HUDEP-2 (cell line): ENCODE measurements at regions not wholly inside any gene's neighbourhood (a gene's known extent, or its start where the extent isn't known, plus 50 kb on each side); places are given as distances from the start of the nearest gene placed in this dataset.

Experiments
- DNase-seq, 76 experiments: peaks; one replicate each; lab custom pipeline; 2025; ENCODE audit not compliant: unreplicated experiment in 76 of 76; lab: John Stamatoyannopoulos, UW

- no peak for DNase-seq
Measured at GRCh38 chr4:18285357-18285756, 263.8 kb upstream of the LCORL start.

- no peak for DNase-seq
Measured at GRCh38 chr4:18278244-18278643, 256.7 kb upstream of the LCORL start.

GRCh38 chr4:18262832-18263231 lies 241.3 kb upstream of the LCORL start:
- no peak for DNase-seq

GRCh38 chr4:18252052-18252451 lies 230.5 kb upstream of the LCORL start:
- no peak for DNase-seq

- no peak for DNase-seq
Measured at GRCh38 chr4:18250564-18250963, 229.0 kb upstream of the LCORL start.

- no peak for DNase-seq
Measured at GRCh38 chr4:18248611-18249010, 227.1 kb upstream of the LCORL start.

GRCh38 chr4:18247189-18247588 lies 225.6 kb upstream of the LCORL start:
- DNase-seq: no peak

- no peak for DNase-seq
Measured at GRCh38 chr4:18242919-18243693, 221.6 kb upstream of the LCORL start.

- no peak for DNase-seq
Measured at GRCh38 chr4:18241727-18242126, 220.2 kb upstream of the LCORL start.

- DNase-seq: no peak
Measured at GRCh38 chr4:18234108-18234507, 212.6 kb upstream of the LCORL start.

- DNase-seq: no peak
Measured at GRCh38 chr4:18231726-18232125, 210.2 kb upstream of the LCORL start.

GRCh38 chr4:18227880-18228279 lies 206.3 kb upstream of the LCORL start:
- no peak for DNase-seq

- no peak for DNase-seq
Measured at GRCh38 chr4:18214411-18215055, 193.0 kb upstream of the LCORL start.

- DNase-seq: no peak
Measured at GRCh38 chr4:18213576-18214198, 192.1 kb upstream of the LCORL start.

- no peak for DNase-seq
Measured at GRCh38 chr4:18209448-18209847, 187.9 kb upstream of the LCORL start.

GRCh38 chr4:18203966-18204365 lies 182.4 kb upstream of the LCORL start:
- DNase-seq: no peak

GRCh38 chr4:18202486-18202885 lies 180.9 kb upstream of the LCORL start:
- no peak for DNase-seq

GRCh38 chr4:18201885-18202284 lies 180.3 kb upstream of the LCORL start:
- no peak for DNase-seq

- DNase-seq: no peak
Measured at GRCh38 chr4:18198653-18199052, 177.1 kb upstream of the LCORL start.

- DNase-seq: no peak
Measured at GRCh38 chr4:18197467-18197866, 175.9 kb upstream of the LCORL start.

GRCh38 chr4:18194278-18194677 lies 172.7 kb upstream of the LCORL start:
- no peak for DNase-seq

- no peak for DNase-seq
Measured at GRCh38 chr4:18192901-18193300, 171.3 kb upstream of the LCORL start.
